Fibroblast of villous mesenchyme (primary cell): ENCODE measurements at regions not wholly inside any gene's neighbourhood (a gene's known extent, or its start where the extent isn't known, plus 50 kb on each side); places are given as distances from the start of the nearest gene placed in this dataset.

Experiments
- DNase-seq: peaks from one replicate; pipeline ENCODE4 v3.0.0-alpha.2; 2010; ENCODE audit warnings: low read depth
- H3K4me3 ChIP-seq: 2 replicates; pipeline ENCODE4 v1.5.1; 2011; ENCODE audit warnings: low read depth, mild to moderate bottlenecking, low read length
- CTCF ChIP-seq: IDR thresholded peaks from 2 replicates; pipeline ENCODE4 v1.5.1; 2012; ENCODE audit warnings: low read depth, mild to moderate bottlenecking, low read length; ENCODE audit not compliant: insufficient read depth

- H3K4me3 ChIP-seq: no peak overlapping the region
- DNase-seq: no peak
- no peak for TF ChIP-seq CTCF
These were observed 89.7 kb downstream of the MAF start for GRCh38 chr16:79510879-79511278.

- no peak for TF ChIP-seq CTCF
- no peak overlapping the region for H3K4me3 ChIP-seq
- no peak for DNase-seq
These were observed 90.6 kb downstream of the MAF start for GRCh38 chr16:79509906-79510305.

GRCh38 chr16:79509211-79509631, 91.3 kb downstream of the MAF start:
- no peak overlapping the region for H3K4me3 ChIP-seq
- TF ChIP-seq CTCF: no peak

GRCh38 chr16:79508294-79508693, 92.2 kb downstream of the MAF start:
- no peak for TF ChIP-seq CTCF
- no peak overlapping the region for H3K4me3 ChIP-seq
- DNase-seq: no peak

More at GRCh38 chr16:79509211-79509631, 91.3 kb downstream of the MAF start:
- no peak for DNase-seq

- TF ChIP-seq CTCF: no peak
- no peak for DNase-seq
- H3K4me3 ChIP-seq: no peak overlapping the region
These were observed 95.2 kb downstream of the MAF start for GRCh38 chr16:79505344-79505743.

GRCh38 chr16:79503511-79503910, 97.0 kb downstream of the MAF start:
- no peak for DNase-seq
- H3K4me3 ChIP-seq: no peak overlapping the region
- no peak for TF ChIP-seq CTCF

GRCh38 chr16:79501446-79501845, 99.1 kb downstream of the MAF start:
- H3K4me3 ChIP-seq: no peak overlapping the region
- no peak for DNase-seq
- no peak for TF ChIP-seq CTCF
